Lower leg skin (tissue), 4 donors: ENCODE measurements at regions not wholly inside any gene's neighbourhood (a gene's known extent, or its start where the extent isn't known, plus 50 kb on each side); places are given as distances from the start of the nearest gene placed in this dataset.

Experiments used
- DNase-seq, 2 donors: peaks; one replicate each; pipeline ENCODE4 v3.0.0-alpha.2; 2019; ENCODE audit warnings: low spot score in 2 of 2
- H3K4me3 ChIP-seq: fragments of 200-600 bp; sonication (generic); 2 replicates; pipeline ENCODE4 v1.5.1; 2017; ENCODE audit warnings: mild to moderate bottlenecking, low read depth; ENCODE audit not compliant: poor library complexity, severe bottlenecking
- POLR2A ChIP-seq, 2 donors: fragments of 450-650 bp; IDR thresholded peaks; one replicate each; pipeline ENCODE4 v1.6.1; 2016 to 2017; ENCODE audit warnings: antibody characterized with exemption in 2 of 2, mild to moderate bottlenecking in 1 of 2, moderate library complexity in 1 of 2
- WGBS, 2 donors: methylation state at CpG; one replicate each; pipeline ENCODE4 v1.1.5; 2018; 5-methylcytosine and 5-hydroxymethylcytosine counted together
- intact Hi-C: fragments of 100-400 bp; cut with DNase I; formaldehyde crosslinking; loops from one replicate; pipeline ENCODE4 v1.15.0; 2023; ENCODE audit warnings: low total_unique reads
- TF ChIP-seq, protein P1 (sequence below), 3 donors: fragments of 450-650 bp; IDR thresholded peaks; one replicate each; pipeline ENCODE4 v1.5.1; 2016; ENCODE audit warnings: antibody characterized with exemption in 3 of 3, mild to moderate bottlenecking in 3 of 3, moderate library complexity in 2 of 3

- DNase-seq, result no peak
- intact Hi-C loops, result no loop called here
- H3K4me3 ChIP-seq, result no peak overlapping the region
- TF ChIP-seq, protein P1, sequence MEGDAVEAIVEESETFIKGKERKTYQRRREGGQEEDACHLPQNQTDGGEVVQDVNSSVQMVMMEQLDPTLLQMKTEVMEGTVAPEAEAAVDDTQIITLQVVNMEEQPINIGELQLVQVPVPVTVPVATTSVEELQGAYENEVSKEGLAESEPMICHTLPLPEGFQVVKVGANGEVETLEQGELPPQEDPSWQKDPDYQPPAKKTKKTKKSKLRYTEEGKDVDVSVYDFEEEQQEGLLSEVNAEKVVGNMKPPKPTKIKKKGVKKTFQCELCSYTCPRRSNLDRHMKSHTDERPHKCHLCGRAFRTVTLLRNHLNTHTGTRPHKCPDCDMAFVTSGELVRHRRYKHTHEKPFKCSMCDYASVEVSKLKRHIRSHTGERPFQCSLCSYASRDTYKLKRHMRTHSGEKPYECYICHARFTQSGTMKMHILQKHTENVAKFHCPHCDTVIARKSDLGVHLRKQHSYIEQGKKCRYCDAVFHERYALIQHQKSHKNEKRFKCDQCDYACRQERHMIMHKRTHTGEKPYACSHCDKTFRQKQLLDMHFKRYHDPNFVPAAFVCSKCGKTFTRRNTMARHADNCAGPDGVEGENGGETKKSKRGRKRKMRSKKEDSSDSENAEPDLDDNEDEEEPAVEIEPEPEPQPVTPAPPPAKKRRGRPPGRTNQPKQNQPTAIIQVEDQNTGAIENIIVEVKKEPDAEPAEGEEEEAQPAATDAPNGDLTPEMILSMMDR (IDR thresholded peaks at IDR 0.05), result no peak
- no peak for TF ChIP-seq POLR2A (IDR thresholded peaks at IDR 0.05)
- 73 to 76% methylated on average over 1 of the region's 1 CpG for WGBS, 2 donors
Measured at GRCh38 chr2:59150217-59150849, 909.2 kb upstream of the FANCL start.

DNA sequence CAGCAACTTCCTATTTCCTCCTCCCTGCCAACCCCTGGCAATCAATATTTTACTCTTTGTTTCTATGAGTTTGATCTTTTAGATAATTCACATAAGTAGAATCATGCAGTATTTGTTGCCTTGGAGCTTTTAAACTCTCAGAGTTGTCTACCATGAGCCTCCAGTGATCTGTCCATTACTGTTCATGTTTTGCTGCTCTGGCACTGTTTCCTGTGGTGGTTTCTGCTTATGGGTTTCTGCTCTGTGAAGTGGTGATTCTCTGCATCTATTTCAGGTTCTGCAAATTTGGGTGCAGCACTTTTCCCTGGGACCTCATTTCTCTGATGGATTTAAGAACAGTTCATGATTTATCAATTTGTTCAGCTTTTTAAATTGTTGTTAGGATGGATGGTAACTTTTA, 908.1 kb upstream of the FANCL start:
- TF ChIP-seq POLR2A (IDR thresholded peaks at IDR 0.05), result no peak
- TF ChIP-seq, protein P1 (IDR thresholded peaks at IDR 0.05), result no peak
- intact Hi-C loops, result no loop called here
- DNase-seq, result no peak
- no peak overlapping the region for H3K4me3 ChIP-seq

GRCh38 chr2:59112258-59112657, 871.1 kb upstream of the FANCL start:
- no peak for DNase-seq
- TF ChIP-seq POLR2A (IDR thresholded peaks at IDR 0.05), result no peak
- TF ChIP-seq, protein P1 (IDR thresholded peaks at IDR 0.05), result no peak
- intact Hi-C loops, result no loop called here
- H3K4me3 ChIP-seq, result no peak overlapping the region
- 93 to 97% methylated on average over 1 of the region's 1 CpG for WGBS, 2 donors

GRCh38 chr2:59096973-59097372, 855.8 kb upstream of the FANCL start:
- TF ChIP-seq POLR2A (IDR thresholded peaks at IDR 0.05), result no peak
- TF ChIP-seq, protein P1 (IDR thresholded peaks at IDR 0.05), result no peak
- WGBS, 2 donors, result 69 to 86% methylated on average over 2 of the region's 2 CpGs
- H3K4me3 ChIP-seq, result no peak overlapping the region
- no peak for DNase-seq
- intact Hi-C loops, result no loop called here

GRCh38 chr2:59093571-59093970, 852.4 kb upstream of the FANCL start:
- intact Hi-C loops, result no loop called here
- DNase-seq, result no peak
- TF ChIP-seq, protein P1 (IDR thresholded peaks at IDR 0.05), result no peak
- TF ChIP-seq POLR2A (IDR thresholded peaks at IDR 0.05), result no peak
- no peak overlapping the region for H3K4me3 ChIP-seq
- 70 to 81% methylated on average over 4 of the region's 4 CpGs for WGBS, 2 donors

- intact Hi-C loops, result no loop called here
- TF ChIP-seq POLR2A (IDR thresholded peaks at IDR 0.05), result no peak
- TF ChIP-seq, protein P1 (IDR thresholded peaks at IDR 0.05), result no peak
- WGBS, 2 donors, result 61 to 63% methylated on average over 6 of the region's 6 CpGs
- no peak for DNase-seq
- no peak overlapping the region for H3K4me3 ChIP-seq
Measured at GRCh38 chr2:59084326-59084725, 843.2 kb upstream of the FANCL start.
